ENCODE measurements at regions not wholly inside any gene's neighbourhood (a gene's known extent, or its start where the extent isn't known, plus 50 kb on each side); places are given as distances from the start of the nearest gene placed in this dataset.

DNA sequence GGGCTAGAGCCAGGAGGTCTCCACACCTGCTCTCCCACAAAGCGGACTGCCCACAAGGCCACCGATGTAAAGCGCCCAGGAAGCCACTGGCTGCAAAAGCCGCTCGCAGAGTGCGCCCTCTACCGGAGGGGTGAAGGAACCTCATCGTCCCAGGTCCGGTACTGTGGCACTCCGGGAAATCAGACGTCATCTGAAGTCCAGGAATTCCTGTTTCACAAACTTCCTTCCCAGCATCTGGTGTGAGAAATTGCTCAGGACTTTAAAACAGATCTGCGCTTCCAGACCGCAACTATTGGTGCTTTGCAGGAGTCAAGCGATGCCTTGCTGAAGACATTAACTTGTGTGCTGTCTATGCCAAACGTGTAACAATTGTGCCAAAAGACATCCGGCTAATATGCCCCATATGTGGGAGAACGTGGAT is 115.1 kb upstream of the ARID1B start:
- Histone ChIP-seq H3K9me3 (no peaks in the 10 kb centered on the region), H3K4me3 (ENCODE audit: low read depth, low read length) (peak overlapping the region; percentile 46), H3K36me3 (no peaks in the 10 kb centered on the region), H3K27me3 (no peaks in the 10 kb centered on the region), H3K4me1 (no peaks in the 10 kb centered on the region; the same call in 1 of the 2 replicates)
- TF ChIP-seq, protein P1, sequence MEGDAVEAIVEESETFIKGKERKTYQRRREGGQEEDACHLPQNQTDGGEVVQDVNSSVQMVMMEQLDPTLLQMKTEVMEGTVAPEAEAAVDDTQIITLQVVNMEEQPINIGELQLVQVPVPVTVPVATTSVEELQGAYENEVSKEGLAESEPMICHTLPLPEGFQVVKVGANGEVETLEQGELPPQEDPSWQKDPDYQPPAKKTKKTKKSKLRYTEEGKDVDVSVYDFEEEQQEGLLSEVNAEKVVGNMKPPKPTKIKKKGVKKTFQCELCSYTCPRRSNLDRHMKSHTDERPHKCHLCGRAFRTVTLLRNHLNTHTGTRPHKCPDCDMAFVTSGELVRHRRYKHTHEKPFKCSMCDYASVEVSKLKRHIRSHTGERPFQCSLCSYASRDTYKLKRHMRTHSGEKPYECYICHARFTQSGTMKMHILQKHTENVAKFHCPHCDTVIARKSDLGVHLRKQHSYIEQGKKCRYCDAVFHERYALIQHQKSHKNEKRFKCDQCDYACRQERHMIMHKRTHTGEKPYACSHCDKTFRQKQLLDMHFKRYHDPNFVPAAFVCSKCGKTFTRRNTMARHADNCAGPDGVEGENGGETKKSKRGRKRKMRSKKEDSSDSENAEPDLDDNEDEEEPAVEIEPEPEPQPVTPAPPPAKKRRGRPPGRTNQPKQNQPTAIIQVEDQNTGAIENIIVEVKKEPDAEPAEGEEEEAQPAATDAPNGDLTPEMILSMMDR (IDR thresholded peaks at IDR 0.05; ENCODE audit: low read depth, low read length): peak; percentile 85
- DNase-seq: peak; percentile 75

DNA sequence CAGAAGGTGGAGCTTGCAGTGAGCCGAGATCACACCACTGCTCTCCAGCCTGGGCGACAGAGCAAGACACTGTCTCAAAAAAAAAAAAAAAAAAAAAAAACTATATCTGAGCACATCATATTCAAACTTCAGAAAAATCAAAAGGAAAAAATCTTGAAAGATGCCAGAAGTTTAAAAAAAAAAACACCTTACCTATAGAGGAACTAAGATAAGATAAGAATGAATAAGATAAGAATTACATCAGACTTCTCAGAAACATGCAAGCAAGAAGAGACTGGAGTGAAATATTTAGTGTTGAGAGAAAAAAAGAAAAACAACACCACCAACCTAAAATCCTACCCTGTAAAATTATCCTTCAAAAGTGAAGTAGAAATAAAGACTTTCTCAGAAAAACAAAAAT is 116.8 kb upstream of the ARID1B start:
- DNase-seq: no peak
- TF ChIP-seq, protein P1 (IDR thresholded peaks at IDR 0.05; ENCODE audit: low read depth, low read length): no peak
- Histone ChIP-seq H3K9me3 (no peaks in the 10 kb centered on the region), H3K27me3 (no peaks in the 10 kb centered on the region), H3K4me1 (no peaks in the 10 kb centered on the region; the same call in 1 of the 2 replicates), H3K36me3 (no peaks in the 10 kb centered on the region), H3K4me3 (ENCODE audit: low read depth, low read length) (no peak overlapping the region)

DNA sequence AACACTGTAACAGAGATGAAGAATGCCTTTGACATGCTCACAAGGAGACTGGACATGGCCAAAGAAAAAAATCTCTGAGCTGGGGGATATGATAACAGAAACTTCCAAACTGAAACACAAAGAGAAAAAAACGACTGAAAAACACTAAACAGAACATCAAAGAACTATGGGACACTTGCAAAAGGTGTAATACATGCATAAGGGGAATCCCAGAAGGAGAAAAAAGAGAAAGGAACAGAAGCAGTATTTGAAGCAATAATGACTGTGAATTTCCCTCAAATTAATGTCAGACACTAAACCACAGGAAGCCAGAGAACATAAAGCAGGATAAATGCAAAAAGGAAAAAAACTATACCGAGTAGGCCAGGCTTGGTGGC is 117.4 kb upstream of the ARID1B start:
- no peak for DNase-seq
- Histone ChIP-seq H3K36me3 (no peaks in the 10 kb centered on the region), H3K4me1 (no peaks in the 10 kb centered on the region; the same call in 1 of the 2 replicates), H3K9me3 (no peaks in the 10 kb centered on the region), H3K4me3 (ENCODE audit: low read depth, low read length) (no peak overlapping the region), H3K27me3 (no peaks in the 10 kb centered on the region)
- TF ChIP-seq, protein P1 (IDR thresholded peaks at IDR 0.05; ENCODE audit: low read depth, low read length): no peak

DNA sequence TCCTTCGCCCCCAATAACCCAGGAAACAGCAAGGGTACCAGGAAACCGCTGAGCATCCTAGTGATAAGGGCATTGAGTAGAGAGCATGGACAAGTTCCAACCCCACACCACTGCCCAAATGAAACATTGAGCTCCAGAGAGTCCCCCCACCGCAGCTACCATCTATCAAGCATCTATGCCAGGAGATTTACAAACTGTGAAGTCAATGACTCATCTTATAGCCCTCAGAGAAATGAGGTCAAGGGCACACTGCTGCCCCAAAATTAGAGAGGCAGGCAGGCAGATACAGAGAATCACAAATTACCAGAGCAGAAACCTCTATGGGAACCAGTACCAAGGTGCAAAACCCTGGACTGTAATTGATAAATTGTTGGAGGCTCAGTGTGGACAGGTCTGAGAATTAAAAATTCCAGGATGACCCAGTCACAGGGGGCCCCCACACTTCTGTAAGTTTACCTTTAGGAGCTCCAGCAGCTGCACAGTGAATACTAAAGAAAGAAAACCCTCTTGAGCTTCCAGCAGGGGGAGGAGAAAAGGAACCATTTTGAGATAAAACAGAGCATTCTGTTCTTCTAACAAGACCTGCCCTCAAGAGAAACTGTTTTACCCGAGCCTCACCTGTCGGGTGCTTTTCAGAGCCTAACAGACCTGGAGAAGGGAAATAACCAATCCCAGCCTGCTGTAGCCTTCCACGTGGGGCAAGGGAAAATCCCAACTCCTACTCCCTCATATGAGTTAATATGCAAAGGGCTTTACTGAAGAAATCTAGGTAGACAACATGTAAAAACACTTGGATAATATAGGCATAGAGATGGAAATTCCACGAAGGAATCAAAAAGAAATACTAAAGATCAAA is 118.0 kb upstream of the ARID1B start:
- Histone ChIP-seq H3K36me3 (no peaks in the 10 kb centered on the region), H3K4me3 (ENCODE audit: low read depth, low read length) (no peak overlapping the region), H3K9me3 (no peaks in the 10 kb centered on the region), H3K27me3 (no peaks in the 10 kb centered on the region), H3K4me1 (no peaks in the 10 kb centered on the region; the same call in 1 of the 2 replicates)
- TF ChIP-seq, protein P1 (IDR thresholded peaks at IDR 0.05; ENCODE audit: low read depth, low read length): no peak
- DNase-seq: no peak

DNA sequence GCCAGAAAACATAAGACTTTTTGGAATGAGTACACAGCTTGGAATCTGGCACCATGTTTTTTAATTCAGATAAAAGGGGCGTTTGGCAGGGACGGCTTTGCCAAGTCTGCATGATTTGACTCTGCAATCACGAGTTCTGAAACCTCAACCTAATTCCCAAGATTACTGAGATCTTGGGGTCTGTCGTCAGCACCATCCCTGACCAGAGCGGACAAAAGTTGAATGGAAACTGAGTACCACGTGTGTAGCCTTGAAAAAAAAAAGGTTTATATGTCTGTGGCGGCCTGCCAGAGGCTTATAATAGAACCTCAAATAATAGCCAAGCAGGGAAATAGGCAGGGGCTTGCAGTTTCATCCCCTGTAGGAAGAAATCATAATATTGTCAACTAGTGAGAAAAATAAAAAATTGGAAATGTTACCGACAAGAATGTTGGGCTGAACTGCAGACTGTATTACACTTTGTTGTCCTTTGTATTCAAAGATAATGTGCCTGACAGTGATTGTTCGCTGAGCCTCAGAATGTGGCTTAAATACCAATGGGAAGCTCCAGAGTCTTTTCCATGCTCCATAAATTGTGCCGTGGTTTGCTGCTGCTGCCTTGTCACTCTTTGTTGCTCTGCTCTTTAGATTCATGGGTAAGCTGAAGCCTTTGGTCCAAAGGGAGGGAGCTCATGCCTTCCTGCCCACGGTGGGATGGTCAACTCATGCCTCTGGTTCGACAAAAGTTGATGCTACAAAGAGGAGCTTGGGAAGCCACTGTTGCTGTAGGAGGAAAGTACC is 118.8 kb upstream of the ARID1B start:
- no peaks in the 10 kb centered on the region for H3K36me3 ChIP-seq
- DNase-seq: no peak
- H3K27me3 ChIP-seq: no peaks in the 10 kb centered on the region
- TF ChIP-seq, protein P1 (IDR thresholded peaks at IDR 0.05; ENCODE audit: low read depth, low read length): no peak
- no peak overlapping the region for H3K4me3 ChIP-seq (ENCODE audit: low read depth, low read length)
- no peaks in the 10 kb centered on the region for H3K9me3 ChIP-seq
- no peaks in the 10 kb centered on the region; the same call in 1 of the 2 replicates for H3K4me1 ChIP-seq

All from BE2C (cell line).